GM21786 (cell line): ENCODE measurements at regions not wholly inside any gene's neighbourhood (a gene's known extent, or its start where the extent isn't known, plus 50 kb on each side); places are given as distances from the start of the nearest gene placed in this dataset.

Experiments used
- ATAC-seq: cut with Tn5 transposase; IDR thresholded peaks from one replicate; pipeline ENCODE4 v1.9.1; 2021; ENCODE audit not compliant: unreplicated experiment

DNA sequence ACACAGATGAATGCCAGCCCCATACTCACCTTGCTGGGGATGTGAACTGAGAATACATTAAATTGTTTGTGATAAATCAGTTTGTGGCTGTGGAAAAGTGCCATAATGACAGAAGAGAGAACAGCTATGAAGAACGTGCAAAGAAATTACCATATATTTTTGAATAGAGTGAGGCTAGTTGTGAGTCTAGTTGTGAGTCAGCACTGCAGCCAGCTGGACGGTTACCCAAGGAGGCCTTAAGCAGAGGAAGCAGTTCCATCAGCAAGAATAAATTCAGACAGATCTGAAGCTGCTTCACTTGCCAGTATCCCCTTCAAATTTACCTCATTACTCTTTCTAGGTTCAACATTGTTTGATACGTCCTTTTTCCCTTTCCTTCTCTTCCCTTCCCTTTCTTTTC is 446.0 kb downstream of the MTRR start:
- no peak for ATAC-seq

- no peak for ATAC-seq
Measured at GRCh38 chr5:8316608-8317280, 447.8 kb downstream of the MTRR start.

DNA sequence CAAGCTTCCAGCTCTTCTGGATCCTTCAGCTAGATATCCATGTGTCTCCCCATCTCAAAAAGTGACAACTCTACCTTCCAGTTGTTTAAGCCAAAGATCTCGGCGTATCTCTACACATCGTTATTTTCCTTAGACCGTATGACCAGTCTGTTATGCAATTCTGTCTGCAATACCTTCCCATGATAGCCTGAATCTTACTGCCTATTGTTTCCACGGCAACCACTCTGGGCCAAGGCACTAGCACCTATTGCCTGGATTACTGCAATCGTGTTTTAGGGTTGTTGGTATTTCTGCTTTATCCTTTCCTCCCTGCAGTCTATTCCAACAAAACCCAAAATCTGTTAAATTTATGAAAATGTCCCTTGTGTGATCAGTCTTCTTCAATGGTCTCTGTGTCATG is 448.4 kb downstream of the MTRR start:
- no peak for ATAC-seq

DNA sequence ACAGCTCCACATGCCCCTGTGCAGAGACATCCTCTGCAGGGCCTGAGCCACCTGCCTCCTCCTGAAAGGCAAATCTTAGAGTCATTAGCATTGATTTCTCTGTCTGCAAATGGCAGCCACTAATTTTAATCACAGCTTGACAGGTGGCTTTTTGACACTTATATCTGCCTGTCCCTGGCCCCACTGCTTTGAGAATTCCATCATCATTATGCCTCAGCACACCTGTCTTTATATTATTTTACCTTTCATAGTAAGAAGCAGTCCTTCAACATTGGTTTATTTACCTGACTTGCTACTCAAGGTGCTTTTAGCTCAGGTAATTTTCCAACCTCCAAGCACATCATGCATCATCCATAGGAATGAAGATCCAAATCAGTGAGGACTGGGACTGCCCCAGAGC is 451.3 kb downstream of the MTRR start:
- no peak for ATAC-seq

DNA sequence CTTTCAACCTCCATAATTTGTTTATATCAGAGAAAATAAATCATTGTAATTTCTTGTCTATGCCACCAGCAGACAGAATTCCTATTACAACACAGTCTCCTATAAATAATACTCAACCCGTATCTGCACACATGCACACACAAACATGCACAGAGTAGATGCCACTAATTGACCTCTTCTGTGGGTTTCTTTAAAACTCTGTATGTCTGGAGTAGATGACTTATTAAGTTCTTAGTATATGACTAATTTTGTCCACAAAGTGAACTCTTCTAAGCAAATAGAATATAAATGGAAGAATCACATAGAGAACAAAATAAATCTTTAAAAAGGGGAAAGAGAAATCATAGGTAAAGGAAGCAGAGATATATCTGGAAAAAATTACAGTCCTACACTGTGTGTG is 452.3 kb downstream of the MTRR start:
- no peak for ATAC-seq

- no peak for ATAC-seq
Measured at GRCh38 chr5:8322484-8322883, 453.5 kb downstream of the MTRR start.

GRCh38 chr5:8327016-8327415 is 458.1 kb downstream of the MTRR start:
- ATAC-seq: no peak

- ATAC-seq: no peak
Measured at GRCh38 chr5:8329773-8330172, 460.8 kb downstream of the MTRR start.

DNA sequence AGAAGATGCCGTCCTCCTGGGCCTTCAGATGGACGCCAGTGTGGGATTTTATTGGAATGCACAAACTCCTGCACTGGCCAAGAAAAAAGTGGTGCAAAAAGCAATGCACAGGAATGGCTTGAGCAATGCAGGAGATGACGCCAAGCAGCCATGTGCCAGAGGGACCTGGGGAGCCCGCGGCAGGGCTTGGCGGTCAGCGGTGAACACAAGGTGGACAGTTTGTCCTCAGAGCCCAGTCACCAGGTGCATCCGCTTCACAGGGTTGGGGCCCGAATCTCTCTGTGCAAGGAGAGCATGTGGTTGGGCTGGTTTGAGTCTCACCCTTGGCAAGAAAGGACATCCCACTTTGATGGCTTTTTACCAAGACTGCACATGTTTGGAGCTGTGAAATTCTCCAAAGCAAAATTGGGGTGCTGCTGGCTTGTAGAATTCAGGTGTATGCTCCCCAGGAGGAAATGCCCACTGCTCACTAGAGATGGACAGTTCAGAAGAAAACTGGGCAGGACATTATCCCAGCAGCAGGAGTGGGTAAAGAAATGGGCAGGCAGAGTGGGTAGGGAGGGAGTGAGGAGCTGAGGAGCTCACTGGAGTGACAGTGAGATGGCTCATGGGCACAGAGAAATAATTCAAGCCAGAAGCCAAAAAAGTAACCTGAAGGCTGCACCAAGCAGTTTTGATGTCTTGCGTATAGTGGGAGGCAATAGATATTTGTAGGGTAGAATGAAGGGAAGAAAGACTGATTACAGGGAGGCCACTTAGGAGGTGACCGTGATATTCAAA is 463.9 kb downstream of the MTRR start:
- ATAC-seq: no peak

GRCh38 chr5:8333485-8333884 is 464.5 kb downstream of the MTRR start:
- ATAC-seq: no peak

- no peak for ATAC-seq
Measured at GRCh38 chr5:8333977-8334376, 465.0 kb downstream of the MTRR start.

DNA sequence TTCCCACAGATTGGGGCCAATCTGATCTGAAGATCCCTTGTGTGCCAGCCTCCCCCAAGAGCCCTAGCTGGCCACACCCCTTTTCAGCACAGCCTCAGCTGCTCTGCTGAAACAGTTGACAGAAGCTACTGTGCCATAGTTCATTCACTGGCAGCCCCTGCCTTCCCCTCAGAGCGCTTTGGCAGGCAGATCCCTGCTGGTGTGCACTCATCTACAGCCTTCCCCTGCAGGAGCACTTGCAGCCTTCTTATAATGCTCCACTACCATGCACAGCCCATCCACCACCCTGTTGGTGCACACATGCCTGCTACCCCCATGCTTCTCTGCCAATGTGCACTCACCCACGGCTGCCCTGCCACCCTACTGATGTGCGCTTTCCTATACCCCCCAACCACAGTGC is 471.3 kb downstream of the MTRR start:
- no peak for ATAC-seq

- no peak for ATAC-seq
Measured at GRCh38 chr5:8340739-8341344, 471.9 kb downstream of the MTRR start.

DNA sequence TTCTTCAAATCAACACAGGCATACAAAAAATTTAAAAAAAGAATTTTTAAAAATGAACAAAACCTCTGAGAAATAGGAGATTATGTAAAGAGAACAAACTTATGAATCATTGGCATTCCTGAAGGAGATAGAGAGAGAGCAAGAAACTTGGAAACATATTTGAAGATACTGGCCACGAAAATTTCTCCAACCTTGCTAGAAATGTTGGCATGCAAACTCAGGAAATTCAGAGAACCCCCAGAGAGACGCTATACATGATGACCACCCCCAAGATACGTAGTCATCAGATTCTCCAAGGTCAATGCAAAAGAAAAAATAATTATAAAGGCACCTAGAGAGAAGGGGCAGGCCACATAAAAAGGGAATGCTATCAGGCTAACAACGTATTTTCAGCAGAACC is 472.5 kb downstream of the MTRR start:
- ATAC-seq: no peak

DNA sequence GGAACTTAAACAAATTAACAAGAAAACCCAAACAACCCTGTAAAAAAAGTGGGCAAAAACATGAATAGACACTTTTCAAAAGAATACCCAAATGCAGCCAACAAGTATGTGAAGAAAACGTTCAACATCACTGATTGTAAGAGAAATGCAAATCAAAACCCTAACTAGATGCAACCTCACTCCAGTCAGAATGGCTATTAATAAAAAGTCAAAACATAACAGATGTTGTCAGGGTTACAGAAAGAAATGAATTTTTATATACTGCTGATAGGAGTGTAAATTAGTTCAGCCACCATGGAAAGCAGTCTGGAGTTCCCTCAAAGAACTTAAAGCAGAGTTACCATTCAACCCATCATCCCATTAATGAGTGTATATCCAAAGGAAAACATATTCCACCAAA is 479.0 kb downstream of the MTRR start:
- ATAC-seq: no peak

GRCh38 chr5:8349855-8350254 is 480.9 kb downstream of the MTRR start:
- ATAC-seq: peak; percentile 98

DNA sequence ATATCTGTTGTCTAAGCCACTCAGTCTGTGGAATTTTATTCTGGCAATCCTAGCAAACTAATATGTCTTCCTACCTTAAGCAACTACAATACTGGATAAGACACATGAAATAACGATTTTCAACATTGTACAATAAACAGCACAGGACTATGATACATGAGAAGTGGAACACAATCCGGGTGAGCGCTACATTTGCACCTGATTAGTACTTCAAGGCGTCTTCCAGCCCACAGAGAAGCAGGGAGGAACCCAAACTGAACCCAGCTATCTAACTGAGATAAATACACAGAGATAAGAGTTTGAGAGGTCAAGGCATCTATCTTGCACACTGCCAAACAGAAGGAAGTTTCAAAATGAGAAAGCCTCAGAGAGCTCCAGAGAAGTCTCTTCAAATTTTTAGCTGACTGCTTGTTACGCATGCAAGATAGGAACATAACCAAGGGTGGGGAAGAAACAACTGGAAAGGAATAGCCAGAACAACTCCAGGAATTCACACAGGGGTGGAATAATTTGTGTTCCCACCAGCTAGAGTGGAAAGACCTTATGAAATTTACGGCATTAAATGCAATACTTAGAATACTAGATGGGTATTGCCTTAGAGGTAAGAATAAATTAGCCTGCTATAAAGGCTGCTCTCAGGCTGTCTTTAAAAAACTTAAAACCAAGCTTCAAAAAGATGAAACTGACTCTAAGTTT is 481.8 kb downstream of the MTRR start:
- no peak for ATAC-seq

GRCh38 chr5:8355981-8356380 is 487.0 kb downstream of the MTRR start:
- ATAC-seq: no peak

GRCh38 chr5:8360012-8360411 is 491.1 kb downstream of the MTRR start:
- no peak for ATAC-seq

DNA sequence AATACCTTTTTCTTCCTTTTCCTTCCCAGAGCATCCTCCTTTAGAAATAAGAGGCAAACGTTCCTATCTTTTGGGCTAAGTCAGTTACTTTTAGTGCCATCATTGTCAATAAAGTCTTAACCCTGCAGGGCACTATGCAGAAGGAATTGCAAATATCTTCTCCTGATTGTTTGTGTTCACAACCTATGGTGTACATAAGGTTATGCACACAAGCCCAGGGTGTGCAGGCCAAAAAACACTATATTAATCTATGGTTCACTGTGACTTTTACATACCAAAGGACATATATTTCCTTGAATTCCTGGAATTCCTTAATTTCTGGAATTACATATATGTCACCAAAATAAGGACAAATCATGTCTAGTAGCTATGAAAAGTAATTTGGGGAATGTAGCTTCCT is 493.5 kb downstream of the MTRR start:
- no peak for ATAC-seq

DNA sequence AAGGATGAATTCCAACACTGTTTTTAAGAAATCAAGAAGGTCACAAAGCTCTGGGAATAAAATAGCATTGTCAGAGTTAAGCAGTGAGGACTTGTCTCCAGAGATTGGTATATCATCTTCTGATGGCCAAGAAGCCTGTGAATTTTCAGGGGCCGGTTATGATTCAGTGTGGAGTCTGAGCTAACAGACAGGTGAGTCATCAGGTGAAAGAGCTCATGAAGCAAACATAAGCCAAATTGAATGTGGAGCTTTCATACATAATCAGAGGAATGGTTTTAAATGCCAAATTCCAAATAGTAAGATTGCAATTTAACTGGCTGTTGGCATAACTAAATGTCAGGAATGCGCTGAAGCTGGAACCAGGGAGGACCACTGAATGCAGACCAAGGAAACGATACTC is 494.2 kb downstream of the MTRR start:
- ATAC-seq: no peak

GRCh38 chr5:8366266-8366665 is 497.3 kb downstream of the MTRR start:
- ATAC-seq: no peak
